CD14-positive monocyte (primary cell): ENCODE measurements at regions not wholly inside any gene's neighbourhood (a gene's known extent, or its start where the extent isn't known, plus 50 kb on each side); places are given as distances from the start of the nearest gene placed in this dataset.

Experiments used
- DNase-seq, 3 donors: peaks; one replicate each; pipeline ENCODE4 v3.0.0-alpha.2; 2011 to 2022
- H2AFZ ChIP-seq: 2 replicates; pipeline ENCODE4 v1.6.0; 2012; ENCODE audit warnings: mild to moderate bottlenecking, low read depth, low read length, inconsistent platforms; ENCODE audit not compliant: insufficient read depth, poor library complexity, severe bottlenecking
- H3K27ac ChIP-seq, 2 donors: 1 replicate in 1 of 2; 2 replicates in 1 of 2; pipeline ENCODE4 v1.5.1; 2012 to 2013; ENCODE audit warnings: low read length in 2 of 2, control low read depth in 1 of 2, inconsistent platforms in 1 of 2, low read depth in 1 of 2, mild to moderate bottlenecking in 1 of 2
- H3K27me3 ChIP-seq, 2 donors: one replicate each; pipeline versions ENCODE4 v1.6.0 to v1.6.1; 2011 to 2013; ENCODE audit warnings: low read length in 2 of 2; ENCODE audit not compliant: control insufficient read depth in 2 of 2, insufficient read depth in 2 of 2
- H3K36me3 ChIP-seq, 2 donors: replicated peaks in 1 of 2; 1 replicate in 1 of 2; 2 replicates in 1 of 2; pipeline versions ENCODE4 v1.5.1 to v1.6.1; 2012 to 2013; ENCODE audit warnings: low read length in 2 of 2, control low read depth in 1 of 2, inconsistent platforms in 1 of 2, mild to moderate bottlenecking in 1 of 2; ENCODE audit not compliant: insufficient read depth in 2 of 2, control insufficient read depth in 1 of 2
- H3K4me1 ChIP-seq, 2 donors: 1 replicate in 1 of 2; 2 replicates in 1 of 2; pipeline versions ENCODE4 v1.5.1 to v1.6.1; 2012 to 2013; ENCODE audit warnings: low read length in 2 of 2, control low read depth in 1 of 2, inconsistent platforms in 1 of 2, mild to moderate bottlenecking in 1 of 2, moderate library complexity in 1 of 2; ENCODE audit not compliant: insufficient read depth in 2 of 2, control insufficient read depth in 1 of 2
- H3K4me2 ChIP-seq: replicated peaks from 2 replicates; pipeline ENCODE3; 2012; ENCODE audit warnings: low read length, moderate library complexity, mild to moderate bottlenecking; ENCODE audit not compliant: poor library complexity, severe bottlenecking; ENCODE audit errors: extremely low read depth
- H3K4me3 ChIP-seq, 3 experiments: fragments of 200-600 bp in 1 of 3; sonication (generic) in 1 of 3; replicated peaks in 1 of 3; 1 replicate in 2 of 3; 2 replicates in 1 of 3; pipeline ENCODE4 v1.5.1; 2011 to 2013; ENCODE audit warnings: low read length in 3 of 3, mild to moderate bottlenecking in 3 of 3, control low read depth in 2 of 3, low read depth in 2 of 3, inconsistent platforms in 1 of 3, moderate library complexity in 1 of 3
- H3K79me2 ChIP-seq: 2 replicates; pipeline ENCODE4 v1.6.0; 2012; ENCODE audit warnings: mild to moderate bottlenecking, control low read depth, inconsistent platforms, low read length, moderate library complexity; ENCODE audit not compliant: insufficient read depth
- H3K9ac ChIP-seq: 2 replicates; pipeline ENCODE4 v1.6.0; 2017; ENCODE audit warnings: low read length, mild to moderate bottlenecking; ENCODE audit not compliant: insufficient read depth, poor library complexity, severe bottlenecking
- H3K9me3 ChIP-seq, 2 donors: replicated peaks in 1 of 2; 1 replicate in 1 of 2; 2 replicates in 1 of 2; pipeline versions ENCODE4 v1.5.1 to v1.6.1; 2012 to 2013; ENCODE audit warnings: low read length in 2 of 2, control low read depth in 1 of 2; ENCODE audit not compliant: control insufficient read depth in 1 of 2, insufficient read depth in 1 of 2
- H4K20me1 ChIP-seq: 2 replicates; pipeline ENCODE4 v1.6.0; 2012; ENCODE audit warnings: mild to moderate bottlenecking, low read length, control low read depth, moderate library complexity; ENCODE audit not compliant: insufficient read depth
- H3K27ac Mint-ChIP-seq, 7 donors: one replicate each; pipeline ENCODE4 v1.8.0; 2020; ENCODE audit warnings: mild to moderate bottlenecking in 7 of 7, mixed read lengths in 7 of 7, moderate library complexity in 6 of 7, inconsistent platforms in 2 of 7
- H3K27me3 Mint-ChIP-seq, 3 donors: one replicate each; pipeline ENCODE4 v1.8.0; 2021 to 2022; ENCODE audit warnings: low read depth in 3 of 3, mild to moderate bottlenecking in 3 of 3, mixed read lengths in 3 of 3, moderate library complexity in 3 of 3, inconsistent platforms in 1 of 3
- H3K36me3 Mint-ChIP-seq, 2 donors: one replicate each; pipeline ENCODE4 v1.8.0; 2020; ENCODE audit warnings: mixed read lengths in 2 of 2, inconsistent platforms in 1 of 2, mild to moderate bottlenecking in 1 of 2
- H3K4me1 Mint-ChIP-seq: one replicate; pipeline ENCODE4 v1.8.0; 2020; ENCODE audit warnings: mild to moderate bottlenecking, mixed read lengths
- H3K4me3 Mint-ChIP-seq, 2 donors: one replicate each; pipeline ENCODE4 v1.8.0; 2020; ENCODE audit warnings: mild to moderate bottlenecking in 2 of 2, mixed read lengths in 2 of 2, moderate library complexity in 1 of 2
- H3K9me3 Mint-ChIP-seq, 7 donors: one replicate each; pipeline ENCODE4 v1.8.0; 2020 to 2022; ENCODE audit warnings: mixed read lengths in 7 of 7, mild to moderate bottlenecking in 6 of 7, moderate library complexity in 6 of 7, inconsistent platforms in 2 of 7
- WGBS: methylation state at CpG from one replicate; pipeline ENCODE4 v1.1.5; 2013; ENCODE audit warnings: missing lambda C conversion rate; ENCODE audit not compliant: insufficient coverage; 5-methylcytosine and 5-hydroxymethylcytosine counted together
- intact Hi-C, 2 donors: fragments of 100-400 bp; cut with micrococcal nuclease; formaldehyde crosslinking; loops; one replicate each; pipeline versions ENCODE4 v1.15.0 to v1.15.1; 2023
- TF ChIP-seq, protein P1 (sequence below): fragments of 200-600 bp; IDR thresholded peaks from one replicate; pipeline ENCODE4 v1.8.0; 2022; ENCODE audit warnings: antibody characterized with exemption, mild to moderate bottlenecking

GRCh38 chr11:122038543-122038942, 77.5 kb downstream of the BLID start:
- DNase-seq: no peak
- no peak overlapping the region for H3K4me2 ChIP-seq
- no peaks in the 10 kb centered on the region for H3K9me3 Mint-ChIP-seq

DNA sequence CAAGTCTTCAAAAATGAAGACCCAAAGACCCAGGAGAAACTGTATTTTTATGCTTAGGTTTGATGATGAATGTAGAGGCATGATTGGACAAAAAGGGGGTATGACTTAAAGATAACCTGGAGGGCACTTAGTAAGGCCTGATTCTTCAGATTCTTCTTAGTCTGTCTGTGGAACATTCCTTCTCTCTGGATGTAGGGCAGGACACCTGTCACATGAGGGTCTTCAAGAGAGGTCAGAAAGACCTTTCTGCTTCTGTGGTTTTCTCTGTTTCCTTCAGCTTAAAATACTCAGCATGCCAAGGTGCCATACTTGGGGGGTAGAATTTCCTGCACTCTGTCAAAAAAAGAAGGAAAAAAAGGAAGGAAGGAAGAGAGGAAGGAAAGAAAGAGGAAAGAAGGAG, 78.1 kb downstream of the BLID start:
- Mint-ChIP-seq H3K9me3 (no peaks in the 10 kb centered on the region), H3K4me1 (no peaks in the 10 kb centered on the region), H3K27ac (no peak overlapping the region), H3K36me3 (no peaks in the 10 kb centered on the region), H3K27me3 (peaks cover 0 to 8% (median 0%) of the 10 kb centered on the region in 3 donors), H3K4me3 (no peak overlapping the region)
- Histone ChIP-seq H4K20me1 (no peaks in the 10 kb centered on the region), H3K27ac (no peak overlapping the region), H3K4me3 (no peak overlapping the region), H3K4me1 (no peaks in the 10 kb centered on the region), H3K27me3 (peaks cover 0 to 3% of the 10 kb centered on the region in 2 donors), H3K9me3 (no peaks in the 10 kb centered on the region), H3K4me2 (no peak overlapping the region), H2AFZ (no peak overlapping the region), H3K9ac (no peak overlapping the region), H3K79me2 (no peaks in the 10 kb centered on the region), H3K36me3 (no peaks in the 10 kb centered on the region)
- intact Hi-C loops: no loop called here
- TF ChIP-seq, protein P1, sequence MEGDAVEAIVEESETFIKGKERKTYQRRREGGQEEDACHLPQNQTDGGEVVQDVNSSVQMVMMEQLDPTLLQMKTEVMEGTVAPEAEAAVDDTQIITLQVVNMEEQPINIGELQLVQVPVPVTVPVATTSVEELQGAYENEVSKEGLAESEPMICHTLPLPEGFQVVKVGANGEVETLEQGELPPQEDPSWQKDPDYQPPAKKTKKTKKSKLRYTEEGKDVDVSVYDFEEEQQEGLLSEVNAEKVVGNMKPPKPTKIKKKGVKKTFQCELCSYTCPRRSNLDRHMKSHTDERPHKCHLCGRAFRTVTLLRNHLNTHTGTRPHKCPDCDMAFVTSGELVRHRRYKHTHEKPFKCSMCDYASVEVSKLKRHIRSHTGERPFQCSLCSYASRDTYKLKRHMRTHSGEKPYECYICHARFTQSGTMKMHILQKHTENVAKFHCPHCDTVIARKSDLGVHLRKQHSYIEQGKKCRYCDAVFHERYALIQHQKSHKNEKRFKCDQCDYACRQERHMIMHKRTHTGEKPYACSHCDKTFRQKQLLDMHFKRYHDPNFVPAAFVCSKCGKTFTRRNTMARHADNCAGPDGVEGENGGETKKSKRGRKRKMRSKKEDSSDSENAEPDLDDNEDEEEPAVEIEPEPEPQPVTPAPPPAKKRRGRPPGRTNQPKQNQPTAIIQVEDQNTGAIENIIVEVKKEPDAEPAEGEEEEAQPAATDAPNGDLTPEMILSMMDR: no peak
- DNase-seq: no peak

More at GRCh38 chr11:122038543-122038942, 77.5 kb downstream of the BLID start:
- peaks cover 0 to 3% of the 10 kb centered on the region in 2 donors for H3K27me3 ChIP-seq
- TF ChIP-seq, protein P1: no peak
- 80% methylated on average over 1 of the region's 2 CpGs for WGBS
- H3K27ac ChIP-seq: no peak overlapping the region
- intact Hi-C loops: no loop called here
- no peaks in the 10 kb centered on the region for H3K9me3 ChIP-seq
- no peak overlapping the region for H2AFZ ChIP-seq
- H3K27ac Mint-ChIP-seq: no peak overlapping the region
- no peaks in the 10 kb centered on the region for H3K4me1 Mint-ChIP-seq
- H3K27me3 Mint-ChIP-seq: peaks cover 0 to 9% (median 0%) of the 10 kb centered on the region in 3 donors
- no peaks in the 10 kb centered on the region for H4K20me1 ChIP-seq
- no peaks in the 10 kb centered on the region for H3K36me3 Mint-ChIP-seq
- H3K4me3 ChIP-seq: no peak overlapping the region
- H3K4me1 ChIP-seq: no peaks in the 10 kb centered on the region
- H3K4me3 Mint-ChIP-seq: no peak overlapping the region
- no peak overlapping the region for H3K9ac ChIP-seq
- no peaks in the 10 kb centered on the region for H3K79me2 ChIP-seq
- H3K36me3 ChIP-seq: no peaks in the 10 kb centered on the region
